Dermis microvascular lymphatic vessel endothelial cell (primary cell): ENCODE measurements at regions not wholly inside any gene's neighbourhood (a gene's known extent, or its start where the extent isn't known, plus 50 kb on each side); places are given as distances from the start of the nearest gene placed in this dataset.

Experiments
- DNase-seq, 2 donors: peaks; one replicate each; pipeline versions ENCODE4 v3.0.0 to v3.0.0-alpha.2; 2010; ENCODE audit warnings: low read depth in 2 of 2

- DNase-seq = no peak
These were observed 420.0 kb downstream of the CTTN start for GRCh38 chr11:70818351-70818750.

GRCh38 chr11:70819022-70819421, 420.7 kb downstream of the CTTN start:
- no peak for DNase-seq

- no peak for DNase-seq
These were observed 422.0 kb downstream of the CTTN start for GRCh38 chr11:70820311-70820710.

- no peak for DNase-seq
These were observed 422.4 kb downstream of the CTTN start for GRCh38 chr11:70820712-70821111.

GRCh38 chr11:70823771-70824170, 425.4 kb downstream of the CTTN start:
- no peak for DNase-seq

GRCh38 chr11:70824605-70825245, 426.4 kb downstream of the CTTN start:
- DNase-seq = no peak

- no peak for DNase-seq
These were observed 426.4 kb downstream of the SHANK2 start for GRCh38 chr11:70825893-70826540.

GRCh38 chr11:70826541-70827335, 425.6 kb downstream of the SHANK2 start:
- peak in 1 of 2 donors; percentile 4 for DNase-seq

GRCh38 chr11:70828593-70829082, 423.7 kb downstream of the SHANK2 start:
- DNase-seq = no peak

- no peak for DNase-seq
These were observed 423.1 kb downstream of the SHANK2 start for GRCh38 chr11:70829134-70829885.

GRCh38 chr11:70829886-70830272, 422.5 kb downstream of the SHANK2 start:
- no peak for DNase-seq

- no peak for DNase-seq
These were observed 419.4 kb downstream of the SHANK2 start for GRCh38 chr11:70833011-70833410.

- DNase-seq = no peak
These were observed 418.8 kb downstream of the SHANK2 start for GRCh38 chr11:70833554-70833953.

- DNase-seq = no peak
These were observed 418.0 kb downstream of the SHANK2 start for GRCh38 chr11:70834277-70834940.

- no peak for DNase-seq
These were observed 417.3 kb downstream of the SHANK2 start for GRCh38 chr11:70834984-70835560.

GRCh38 chr11:70836071-70836470, 416.3 kb downstream of the SHANK2 start:
- DNase-seq = no peak

- DNase-seq = no peak
These were observed 414.2 kb downstream of the SHANK2 start for GRCh38 chr11:70838198-70838597.

- no peak for DNase-seq
These were observed 412.5 kb downstream of the SHANK2 start for GRCh38 chr11:70839851-70840250.

GRCh38 chr11:70841264-70841663, 411.1 kb downstream of the SHANK2 start:
- no peak for DNase-seq

GRCh38 chr11:70842256-70842655, 410.1 kb downstream of the SHANK2 start:
- no peak for DNase-seq

GRCh38 chr11:70842701-70843100, 409.7 kb downstream of the SHANK2 start:
- DNase-seq = no peak
